B cell (primary cell): ENCODE measurements at regions not wholly inside any gene's neighbourhood (a gene's known extent, or its start where the extent isn't known, plus 50 kb on each side); places are given as distances from the start of the nearest gene placed in this dataset.

Experiments
- ATAC-seq: fragments of 200-7000 bp; cut with Tn5 transposase; one replicate; pipeline ENCODE4 v1.10.0; 2021; ENCODE audit warnings: low read depth, mild to moderate bottlenecking, moderate number of reproducible peaks, moderate library complexity
- CTCF ChIA-PET: fragments of 350-600 bp; sonication (Branson Sonifier 250); formaldehyde crosslinking; loops from one replicate; lab custom pipeline; 2021; ENCODE audit warnings: antibody characterized with exemption, inconsistent platforms; lab: Charles Lee
- POLR2A ChIA-PET: fragments of 350-600 bp; sonication (Branson Sonifier 250); formaldehyde crosslinking; loops from one replicate; lab custom pipeline; 2021; ENCODE audit warnings: antibody characterized with exemption; lab: Charles Lee
- DNase-seq: peaks from one replicate; pipeline ENCODE4 v3.0.0; 2013
- H2AFZ ChIP-seq: 2 replicates; pipeline ENCODE4 v1.6.1; 2012; ENCODE audit warnings: mild to moderate bottlenecking, low read depth, low read length; ENCODE audit not compliant: insufficient read depth, poor library complexity, severe bottlenecking
- H3K27ac ChIP-seq, 2 donors: 1 replicate in 1 of 2; 2 replicates in 1 of 2; pipeline ENCODE4 v1.5.1; 2012 to 2013; ENCODE audit warnings: low read length in 2 of 2, mild to moderate bottlenecking in 2 of 2, moderate library complexity in 1 of 2
- H3K27me3 ChIP-seq, 4 experiments: fragments of 200-600 bp in 1 of 4; sonication (generic) in 1 of 4; replicated peaks in 1 of 4; 1 replicate in 2 of 4; 2 replicates in 2 of 4; pipeline versions ENCODE4 v1.6.1 to v1.7.0; 2013 to 2016; ENCODE audit warnings: low read length in 3 of 4, mild to moderate bottlenecking in 2 of 4, mixed read lengths in 1 of 4, moderate library complexity in 1 of 4; ENCODE audit not compliant: insufficient read depth in 4 of 4, control insufficient read depth in 3 of 4; ENCODE audit errors: control extremely low read depth in 1 of 4
- H3K36me3 ChIP-seq, 2 experiments: replicated peaks in 1 of 2; 1 replicate in 1 of 2; 2 replicates in 1 of 2; pipeline versions ENCODE4 v1.6.1 to v1.7.1; 2013; ENCODE audit warnings: low read length in 1 of 2; ENCODE audit not compliant: insufficient read depth in 2 of 2, control insufficient read depth in 1 of 2; ENCODE audit errors: control extremely low read depth in 1 of 2, extremely low read depth in 1 of 2
- H3K4me1 ChIP-seq, 2 donors: fragments of 200-600 bp in 1 of 2; sonication (generic) in 1 of 2; 1 replicate in 1 of 2; 2 replicates in 1 of 2; pipeline versions ENCODE4 v1.5.1 to v1.6.1; 2013 to 2017; ENCODE audit warnings: low read length in 2 of 2; ENCODE audit not compliant: control insufficient read depth in 2 of 2, insufficient read depth in 2 of 2
- H3K4me2 ChIP-seq: replicated peaks from 2 replicates; pipeline ENCODE3; 2012; ENCODE audit warnings: mild to moderate bottlenecking, low read depth, low read length; ENCODE audit not compliant: poor library complexity, severe bottlenecking
- H3K4me3 ChIP-seq, 5 experiments: fragments of 200-600 bp in 1 of 5; sonication (generic) in 1 of 5; 1 replicate in 3 of 5; 2 replicates in 2 of 5; pipeline versions ENCODE4 v1.5.1 to v1.7.0; 2011 to 2016; ENCODE audit warnings: low read length in 4 of 5, mild to moderate bottlenecking in 4 of 5, low read depth in 2 of 5, control low read depth in 1 of 5, moderate library complexity in 1 of 5; ENCODE audit not compliant: insufficient read depth in 1 of 5; ENCODE audit errors: control extremely low read depth in 1 of 5, extremely low read depth in 1 of 5
- H3K79me2 ChIP-seq: fragments of 200-600 bp; sonication (generic); one replicate; pipeline ENCODE4 v1.6.0; 2016; ENCODE audit warnings: low read length; ENCODE audit not compliant: control insufficient read depth, insufficient read depth
- H3K9ac ChIP-seq: fragments of 200-600 bp; sonication (generic); 2 replicates; pipeline ENCODE4 v1.6.1; 2017; ENCODE audit warnings: mild to moderate bottlenecking, low read length, moderate library complexity
- H3K9me3 ChIP-seq, 3 donors: one replicate each; pipeline versions ENCODE4 v1.6.1 to v1.7.1; 2013; ENCODE audit warnings: low read length in 2 of 3; ENCODE audit not compliant: control insufficient read depth in 2 of 3, insufficient read depth in 1 of 3; ENCODE audit errors: control extremely low read depth in 1 of 3
- H4K20me1 ChIP-seq: 2 replicates; pipeline ENCODE4 v1.6.0; 2012; ENCODE audit warnings: mild to moderate bottlenecking, low read length; ENCODE audit not compliant: insufficient read depth, control insufficient read depth, poor library complexity, severe bottlenecking
- H3K27ac Mint-ChIP-seq: one replicate; pipeline ENCODE4 v1.8.0; 2021; ENCODE audit warnings: mixed read lengths
- H3K27me3 Mint-ChIP-seq: one replicate; pipeline ENCODE4 v1.8.0; 2021; ENCODE audit warnings: mixed read lengths
- H3K4me1 Mint-ChIP-seq: one replicate; pipeline ENCODE4 v1.8.0; 2021; ENCODE audit warnings: mixed read lengths
- H3K4me3 Mint-ChIP-seq: one replicate; pipeline ENCODE4 v1.8.0; 2021; ENCODE audit warnings: mixed read lengths
- H3K9me3 Mint-ChIP-seq: one replicate; pipeline ENCODE4 v1.8.0; 2022; ENCODE audit warnings: mixed read lengths; ENCODE audit not compliant: insufficient read depth
- EZH2 ChIP-seq: IDR thresholded peaks from 2 replicates; pipeline ENCODE4 v1.6.1; 2012; ENCODE audit warnings: borderline replicate concordance, low read depth, mild to moderate bottlenecking, moderate library complexity, low read length; ENCODE audit not compliant: insufficient read depth, poor library complexity, severe bottlenecking
- WGBS: methylation state at CpG from one replicate; pipeline ENCODE4 v1.1.5; 2013; ENCODE audit warnings: missing lambda C conversion rate; ENCODE audit not compliant: insufficient coverage; 5-methylcytosine and 5-hydroxymethylcytosine counted together
- intact Hi-C: fragments of 100-400 bp; cut with micrococcal nuclease; formaldehyde crosslinking; loops from one replicate; pipeline ENCODE4 v1.10.0; 2022
- TF ChIP-seq, protein P1 (sequence below): fragments of 200-600 bp; IDR thresholded peaks from one replicate; pipeline ENCODE4 v1.8.0; 2022; ENCODE audit warnings: antibody characterized with exemption, mild to moderate bottlenecking

DNA sequence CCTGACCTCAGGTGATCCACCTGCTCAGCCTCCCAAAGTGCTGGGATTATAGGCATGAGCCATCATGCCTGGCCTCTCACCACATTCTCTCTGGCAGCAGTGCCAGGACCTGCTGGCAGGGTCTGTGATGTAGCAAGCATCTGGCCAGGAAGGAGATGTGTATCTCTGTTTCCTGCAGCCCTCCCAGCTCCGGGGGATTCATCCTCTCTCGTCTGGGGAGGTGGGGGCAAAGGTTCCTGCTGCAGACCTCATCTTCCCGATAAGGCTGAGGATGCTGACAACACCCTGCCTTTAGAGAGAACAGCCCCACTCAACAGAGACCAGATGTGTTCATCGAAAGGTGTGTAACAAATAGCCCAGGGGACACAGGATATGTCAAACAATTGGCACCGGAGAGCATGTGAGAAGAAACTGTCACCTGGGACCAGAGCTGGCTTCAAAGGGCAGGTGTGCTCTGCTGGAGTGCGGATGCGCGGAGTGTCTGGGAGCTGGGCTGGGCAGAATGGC, 54.8 kb upstream of the SEC14L1 start:
- intact Hi-C loops = loop anchor here (1.0 to 10.0 kb wide), 4 partner anchors 126 to 369 kb away; no protein-coding TSS in a partner anchor
- Histone ChIP-seq H3K9ac (no peak overlapping the region), H3K36me3 (peaks cover 0 to 2% of the 10 kb centered on the region in 2 experiments), H3K79me2 (peaks cover 28% of the 10 kb centered on the region), H3K27ac (no peak overlapping the region), H3K4me1 (peaks cover 31 to 38% of the 10 kb centered on the region in 2 donors), H3K9me3 (peaks cover 0 to 14% (median 0%) of the 10 kb centered on the region in 3 donors), H2AFZ (no peak overlapping the region), H3K4me3 (no peak overlapping the region), H3K4me2 (peak overlapping the region; percentile 15), H4K20me1 (no peaks in the 10 kb centered on the region), H3K27me3 (peaks cover 0 to 16% (median 0%) of the 10 kb centered on the region in 4 experiments)
- ChIA-PET CTCF (interaction anchor here (0.9 to 5.2 kb wide), 15 partner anchors 12 to 1531 kb away, joined by 3 to 39 read pairs (median 4); partner anchors contain the start of gene SEC14L1), POLR2A (no interaction called here)
- DNase-seq (no peak), ATAC-seq (no peak)
- H3K4me3 Mint-ChIP-seq = no peak overlapping the region
- H3K27ac Mint-ChIP-seq = peak overlapping the region; percentile 41
- WGBS = 20% methylated on average over 8 of the region's 8 CpGs
- H3K4me1 Mint-ChIP-seq = peaks cover 32% of the 10 kb centered on the region
- TF ChIP-seq EZH2 = no peak
- TF ChIP-seq, protein P1, sequence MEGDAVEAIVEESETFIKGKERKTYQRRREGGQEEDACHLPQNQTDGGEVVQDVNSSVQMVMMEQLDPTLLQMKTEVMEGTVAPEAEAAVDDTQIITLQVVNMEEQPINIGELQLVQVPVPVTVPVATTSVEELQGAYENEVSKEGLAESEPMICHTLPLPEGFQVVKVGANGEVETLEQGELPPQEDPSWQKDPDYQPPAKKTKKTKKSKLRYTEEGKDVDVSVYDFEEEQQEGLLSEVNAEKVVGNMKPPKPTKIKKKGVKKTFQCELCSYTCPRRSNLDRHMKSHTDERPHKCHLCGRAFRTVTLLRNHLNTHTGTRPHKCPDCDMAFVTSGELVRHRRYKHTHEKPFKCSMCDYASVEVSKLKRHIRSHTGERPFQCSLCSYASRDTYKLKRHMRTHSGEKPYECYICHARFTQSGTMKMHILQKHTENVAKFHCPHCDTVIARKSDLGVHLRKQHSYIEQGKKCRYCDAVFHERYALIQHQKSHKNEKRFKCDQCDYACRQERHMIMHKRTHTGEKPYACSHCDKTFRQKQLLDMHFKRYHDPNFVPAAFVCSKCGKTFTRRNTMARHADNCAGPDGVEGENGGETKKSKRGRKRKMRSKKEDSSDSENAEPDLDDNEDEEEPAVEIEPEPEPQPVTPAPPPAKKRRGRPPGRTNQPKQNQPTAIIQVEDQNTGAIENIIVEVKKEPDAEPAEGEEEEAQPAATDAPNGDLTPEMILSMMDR = no peak
- peaks cover 14% of the 10 kb centered on the region for H3K27me3 Mint-ChIP-seq
- H3K9me3 Mint-ChIP-seq = no peaks in the 10 kb centered on the region

DNA sequence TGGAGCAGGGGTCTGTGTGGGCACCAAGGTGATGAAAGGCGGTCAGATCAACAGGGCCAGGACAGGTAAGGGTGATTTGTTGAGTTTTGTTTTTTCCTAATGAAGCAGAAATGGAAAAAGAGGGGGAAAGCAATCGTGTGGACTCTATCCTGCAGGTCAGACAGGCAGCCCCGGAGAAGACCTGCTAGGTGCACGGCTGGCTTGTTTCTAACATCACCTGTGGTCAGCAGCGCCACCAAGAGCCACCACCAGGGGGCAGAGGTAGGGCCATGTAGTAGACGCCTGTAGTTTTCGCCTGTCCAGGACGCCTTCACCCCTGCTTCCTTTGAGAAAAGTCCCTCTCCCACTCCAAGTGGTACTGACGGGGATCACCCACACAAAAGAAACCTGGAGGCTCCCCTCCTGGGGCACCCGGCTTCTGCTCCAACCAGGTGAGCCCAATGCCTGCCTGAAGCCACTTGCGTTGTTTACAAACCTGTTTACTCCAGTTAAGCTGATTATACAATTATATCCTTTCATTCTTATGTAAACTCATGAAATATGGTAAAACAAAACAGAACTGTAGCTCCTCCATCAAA, 54.2 kb upstream of the SEC14L1 start:
- Histone ChIP-seq H3K9ac (no peak overlapping the region), H3K4me3 (no peak overlapping the region), H3K79me2 (peaks cover 30% of the 10 kb centered on the region), H3K9me3 (peaks cover 0 to 14% (median 0%) of the 10 kb centered on the region in 3 donors), H3K36me3 (peaks cover 2 to 4% of the 10 kb centered on the region in 2 experiments), H3K27me3 (peaks cover 0 to 16% (median 0%) of the 10 kb centered on the region in 4 experiments), H3K27ac (no peak overlapping the region), H3K4me1 (peaks cover 31 to 42% of the 10 kb centered on the region in 2 donors), H4K20me1 (no peaks in the 10 kb centered on the region), H3K4me2 (peak overlapping the region; percentile 15), H2AFZ (peak overlapping the region; percentile 41)
- no peaks in the 10 kb centered on the region for H3K9me3 Mint-ChIP-seq
- H3K27me3 Mint-ChIP-seq = peaks cover 14% of the 10 kb centered on the region
- no peak for TF ChIP-seq EZH2
- TF ChIP-seq, protein P1 = peak; percentile 95
- POLR2A ChIA-PET = no interaction called here
- ATAC-seq (peak; percentile 42), DNase-seq (peak; percentile 82)
- intact Hi-C loops = loop anchor here (1.0 to 10.0 kb wide), 4 partner anchors 126 to 368 kb away; no protein-coding TSS in a partner anchor
- H3K4me3 Mint-ChIP-seq = no peak overlapping the region
- 20% methylated on average over 7 of the region's 11 CpGs for WGBS
- peaks cover 34% of the 10 kb centered on the region for H3K4me1 Mint-ChIP-seq
- CTCF ChIA-PET = interaction anchor here (0.6 to 5.2 kb wide), 26 partner anchors 7 to 415 kb away, joined by 3 to 39 read pairs (median 4); partner anchors contain the start of gene SEC14L1
- peak overlapping the region; percentile 41 for H3K27ac Mint-ChIP-seq
